Amygdala (tissue), 56 donors: ENCODE measurements at regions not wholly inside any gene's neighbourhood (a gene's known extent, or its start where the extent isn't known, plus 50 kb on each side); places are given as distances from the start of the nearest gene placed in this dataset.

Experiments
- DNase-seq, 56 donors: peaks; one replicate each; lab custom pipeline; 2025; lab: John Stamatoyannopoulos, UW

DNA sequence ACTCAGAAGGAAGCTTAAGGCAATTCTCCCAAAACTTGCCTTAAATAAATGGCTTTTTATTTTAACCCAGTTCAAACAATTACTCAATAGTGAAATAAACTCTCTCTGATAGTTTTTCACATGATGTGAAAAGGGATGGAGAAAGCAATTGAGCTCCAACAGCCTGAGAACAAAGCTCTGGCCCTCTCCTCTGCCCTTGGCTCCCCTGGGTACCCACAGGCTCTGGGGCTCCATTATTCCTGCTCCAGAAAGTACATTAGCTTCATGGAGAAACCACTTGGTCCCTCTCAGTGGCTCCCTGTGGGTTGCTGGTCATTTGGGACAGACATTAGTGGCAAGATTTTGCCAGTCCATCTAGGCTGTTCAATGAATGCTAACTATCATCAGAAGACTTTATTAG is 242.8 kb downstream of the ATP23 start:
- no peak for DNase-seq

DNA sequence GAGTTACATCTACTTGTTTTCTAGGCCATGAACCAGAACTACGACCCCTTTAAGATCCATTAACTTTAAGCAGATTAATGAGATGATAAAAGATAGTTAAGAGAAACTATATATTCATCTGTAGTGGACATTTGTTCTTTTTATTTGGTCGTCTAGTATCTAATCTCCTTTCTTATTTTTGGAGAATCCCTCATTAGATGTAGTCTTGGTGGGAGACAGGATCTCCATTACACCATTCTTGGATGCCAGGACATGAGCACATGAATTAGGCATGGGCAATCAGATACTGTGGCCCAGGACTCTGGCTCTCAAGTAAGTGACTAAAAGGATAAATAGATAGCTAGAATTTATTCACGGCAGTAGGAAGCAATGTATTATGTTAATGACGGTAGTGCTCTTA is 245.0 kb downstream of the ATP23 start:
- no peak for DNase-seq

GRCh38 chr12:58186914-58187313 is 245.5 kb downstream of the ATP23 start:
- no peak for DNase-seq

- DNase-seq: no peak
Observed at GRCh38 chr12:58189030-58189429, 247.7 kb downstream of the ATP23 start.

DNA sequence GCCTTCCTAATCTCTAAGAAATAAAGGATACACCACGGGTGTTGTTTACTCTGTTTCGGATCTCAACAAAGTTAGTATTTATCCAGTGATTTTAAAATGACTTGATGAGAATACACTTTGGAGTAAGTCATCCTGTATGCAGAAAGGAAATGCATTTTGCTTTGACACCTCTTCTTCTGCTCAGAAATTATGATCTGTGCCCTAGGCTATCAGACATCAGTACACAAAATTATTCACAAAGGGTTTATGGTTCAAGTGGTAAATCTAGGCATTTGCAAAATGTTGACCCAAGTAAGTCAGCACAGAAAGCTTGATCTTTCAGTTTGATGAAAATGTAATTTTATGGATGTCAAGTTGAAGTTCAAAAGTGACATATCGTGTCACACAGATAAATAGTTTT is 248.5 kb downstream of the ATP23 start:
- DNase-seq: no peak

DNA sequence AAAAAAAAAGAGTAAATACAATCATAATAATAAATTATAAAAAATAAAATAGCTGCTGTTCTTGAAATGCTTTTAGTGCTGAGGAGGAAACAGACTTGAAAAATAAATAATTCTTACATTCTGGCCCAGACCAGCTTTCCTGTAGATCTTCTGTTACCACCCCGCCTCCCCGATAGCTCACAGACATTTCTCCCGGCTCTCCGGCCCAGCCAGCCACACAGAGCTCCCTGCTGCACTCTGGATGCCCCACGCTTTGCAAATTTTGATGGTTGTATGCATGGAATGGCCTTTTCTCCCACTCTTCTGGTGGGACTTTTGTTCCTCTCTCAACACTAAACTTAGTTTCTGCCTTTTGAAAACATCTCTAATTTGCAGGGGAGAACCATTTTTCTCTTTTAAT is 249.3 kb downstream of the ATP23 start:
- DNase-seq: no peak

GRCh38 chr12:58196971-58197370 is 255.6 kb downstream of the ATP23 start:
- no peak for DNase-seq

DNA sequence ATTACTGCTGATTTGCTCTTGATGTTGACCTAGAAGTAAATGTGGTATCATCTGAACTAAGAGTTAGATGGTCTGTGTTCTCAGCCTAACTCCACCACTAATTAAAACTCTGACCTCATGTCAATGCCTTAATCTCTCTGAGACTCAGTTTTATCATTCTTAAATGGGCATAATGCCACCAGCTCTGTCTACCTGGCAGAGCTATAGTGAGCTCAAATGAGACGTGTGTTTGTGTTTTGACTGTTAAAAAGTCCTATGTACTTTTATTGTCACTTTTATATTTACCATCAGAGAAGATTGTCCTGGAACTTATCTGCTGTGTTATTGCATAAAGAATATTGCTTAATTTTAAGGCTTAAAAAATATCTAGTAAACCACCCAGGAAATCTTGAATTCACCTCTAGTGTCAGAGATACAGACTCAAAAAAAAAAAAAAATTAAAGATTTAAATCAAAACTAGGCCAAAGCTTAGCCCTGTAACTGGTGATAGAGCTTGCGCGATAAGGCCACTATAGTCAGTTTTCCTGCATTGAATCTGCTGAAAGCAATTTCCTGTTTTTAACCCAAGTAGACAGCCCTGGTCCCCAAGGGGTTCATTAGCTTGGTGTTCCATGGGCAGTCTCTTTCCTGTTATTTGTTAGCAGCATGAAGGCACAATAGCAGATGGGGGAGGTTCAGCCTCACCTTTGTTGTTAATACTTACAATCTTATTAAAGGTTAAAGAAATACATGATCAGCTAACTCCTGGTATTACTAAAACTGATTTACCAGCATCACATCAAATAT is 261.8 kb downstream of the ATP23 start:
- no peak for DNase-seq

GRCh38 chr12:58204071-58204470 is 262.7 kb downstream of the ATP23 start:
- no peak for DNase-seq

DNA sequence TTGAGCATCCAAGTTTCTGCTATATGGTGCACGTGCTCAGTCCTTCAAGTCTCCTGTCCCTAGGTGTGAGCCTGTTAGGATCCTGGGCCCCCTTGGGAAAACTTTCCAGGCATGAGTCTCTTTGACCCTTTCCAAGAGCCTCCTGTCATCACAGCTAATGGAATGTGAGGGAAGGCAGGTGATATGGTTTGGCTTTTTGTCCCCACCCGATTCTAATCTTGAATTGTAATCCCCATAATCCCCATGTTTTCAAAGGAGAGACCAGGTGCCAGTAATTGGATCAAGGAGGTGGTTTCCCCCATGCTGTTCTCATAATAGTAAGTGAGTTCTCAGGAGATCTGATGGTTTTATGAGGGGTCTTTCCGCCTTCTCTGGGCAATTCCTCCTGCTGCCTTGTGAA is 265.5 kb downstream of the ATP23 start:
- DNase-seq: no peak

DNA sequence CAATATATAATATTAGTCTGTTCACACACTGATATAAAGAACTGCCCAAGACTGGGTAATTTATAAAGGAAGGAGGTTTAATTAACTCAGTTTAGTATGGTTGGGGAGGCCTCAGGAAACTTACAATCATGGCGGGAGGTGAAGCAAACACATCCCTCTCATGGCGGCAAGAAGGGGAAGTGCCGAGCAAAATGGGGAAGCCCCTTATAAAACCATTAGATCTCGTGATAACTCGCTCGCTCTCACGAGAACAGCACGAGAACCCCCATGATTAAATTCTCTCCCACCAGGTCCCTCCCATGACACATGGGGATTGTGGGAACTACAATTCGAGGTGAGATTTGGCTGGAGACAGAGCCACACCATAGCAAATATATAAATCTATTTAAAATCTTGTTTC is 269.8 kb downstream of the ATP23 start:
- DNase-seq: no peak

DNA sequence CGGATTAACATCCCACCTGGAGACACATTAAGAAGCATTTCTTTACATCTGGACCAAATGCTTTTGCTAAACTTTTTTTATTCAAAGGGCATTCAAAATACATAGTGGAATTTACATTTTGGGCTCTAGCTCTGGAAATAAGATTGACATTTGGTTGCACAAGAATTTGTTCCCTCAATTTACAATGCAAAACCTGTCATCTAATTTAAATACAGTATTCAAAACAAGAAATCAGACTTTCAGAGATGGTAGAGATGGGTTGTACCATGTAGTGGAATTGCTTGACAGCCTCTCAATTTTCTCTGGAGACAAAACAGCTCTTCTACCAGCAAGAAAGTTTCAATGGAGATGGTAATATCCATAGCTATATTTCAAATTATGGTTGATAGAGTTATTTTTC is 275.8 kb downstream of the ATP23 start:
- no peak for DNase-seq

DNA sequence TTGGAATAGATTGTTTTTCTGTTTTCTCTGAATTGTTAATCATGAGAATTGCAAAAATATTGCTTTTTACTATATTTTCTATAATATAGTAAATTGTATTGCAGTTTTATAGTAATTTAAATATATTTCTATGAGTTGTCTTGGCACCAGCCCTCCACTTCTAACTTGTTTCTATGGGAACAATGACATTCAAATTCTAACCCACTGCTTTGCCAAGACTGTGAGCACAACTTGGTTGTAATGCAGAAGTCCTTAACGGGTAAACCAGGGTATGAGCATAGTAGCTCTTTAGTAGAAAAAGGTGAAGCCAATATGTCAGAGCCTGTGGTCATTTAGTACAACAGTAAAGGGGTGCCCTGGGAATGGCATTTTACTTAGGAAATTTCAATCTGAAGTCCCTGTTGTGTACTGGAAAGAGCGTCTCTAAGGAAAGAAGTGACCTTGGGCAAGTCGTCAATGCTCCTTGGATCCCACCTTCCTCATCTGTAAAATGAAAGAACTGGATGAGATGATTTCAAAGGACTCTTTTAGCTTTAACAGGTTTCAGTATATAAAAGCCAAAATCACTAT is 283.3 kb downstream of the ATP23 start:
- no peak for DNase-seq

DNA sequence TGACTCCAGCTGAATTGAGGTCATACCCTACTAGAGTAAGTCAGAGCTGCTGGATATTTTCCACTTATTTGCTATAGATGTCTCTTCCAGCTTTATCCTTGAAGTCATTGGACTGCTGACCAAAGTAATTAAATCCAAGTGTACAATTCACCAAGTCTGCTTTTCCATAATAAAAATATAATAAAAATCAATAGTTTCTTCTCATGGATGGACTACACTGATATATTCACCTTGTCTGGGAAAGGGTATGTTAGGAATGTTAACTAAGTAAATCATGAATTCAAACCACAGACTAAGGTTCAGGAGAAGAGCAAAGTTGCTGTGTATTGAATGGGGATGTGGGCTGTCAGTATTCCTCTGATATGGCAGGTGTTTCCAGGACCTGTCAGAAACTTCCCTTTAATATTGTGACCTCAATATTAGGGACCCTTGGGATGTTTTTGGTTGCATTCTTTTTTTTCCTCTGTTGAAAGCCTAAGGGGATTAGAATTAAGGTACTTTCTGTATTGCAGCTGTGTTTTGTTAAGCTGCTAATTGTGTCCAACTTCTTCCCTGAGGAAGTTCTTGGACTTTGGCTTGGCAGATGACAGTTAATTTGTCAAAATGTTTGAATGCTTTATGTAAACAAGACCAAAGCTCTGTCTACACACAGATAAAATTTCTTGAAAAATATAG is 284.0 kb downstream of the ATP23 start:
- no peak for DNase-seq

DNA sequence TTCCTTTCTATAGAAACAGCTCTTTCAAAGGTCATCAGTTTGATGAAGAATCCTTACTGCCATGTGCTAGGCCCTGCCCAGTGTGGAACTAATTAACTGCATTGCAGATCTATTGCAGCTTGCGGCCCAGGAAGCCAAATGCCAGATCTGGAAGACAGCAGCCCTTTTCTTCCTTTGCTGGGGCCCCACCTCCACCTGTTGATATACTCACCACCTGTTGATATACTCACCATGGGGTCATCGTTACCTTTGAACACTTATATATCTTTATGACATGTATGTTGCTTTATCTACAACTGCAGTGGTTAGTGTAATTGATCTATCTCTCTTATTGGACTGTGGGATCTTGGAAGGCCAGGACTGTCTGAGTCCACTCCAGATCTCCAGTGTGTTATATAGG is 292.5 kb downstream of the ATP23 start:
- DNase-seq: no peak

DNA sequence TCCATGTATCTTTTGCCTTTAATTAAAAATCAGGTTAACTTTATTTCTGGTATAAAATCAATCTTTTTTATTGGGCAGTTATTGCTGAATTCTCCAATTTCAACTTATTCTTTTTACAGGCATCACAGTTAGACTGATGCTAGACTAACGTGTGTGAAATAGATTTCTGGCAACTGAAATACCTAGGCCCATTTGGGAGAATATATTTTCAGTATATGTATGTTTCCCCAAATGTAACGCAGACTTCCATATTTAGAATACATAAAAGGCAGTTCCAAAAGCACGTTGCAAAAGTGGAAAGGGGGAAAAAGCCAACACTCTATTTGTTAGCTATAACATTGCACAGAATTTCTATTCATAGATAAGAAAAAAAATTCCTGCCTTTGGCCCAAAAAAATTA is 297.0 kb downstream of the ATP23 start:
- no peak for DNase-seq

- DNase-seq: no peak
Observed at GRCh38 chr12:58241099-58241498, 299.7 kb downstream of the ATP23 start.

DNA sequence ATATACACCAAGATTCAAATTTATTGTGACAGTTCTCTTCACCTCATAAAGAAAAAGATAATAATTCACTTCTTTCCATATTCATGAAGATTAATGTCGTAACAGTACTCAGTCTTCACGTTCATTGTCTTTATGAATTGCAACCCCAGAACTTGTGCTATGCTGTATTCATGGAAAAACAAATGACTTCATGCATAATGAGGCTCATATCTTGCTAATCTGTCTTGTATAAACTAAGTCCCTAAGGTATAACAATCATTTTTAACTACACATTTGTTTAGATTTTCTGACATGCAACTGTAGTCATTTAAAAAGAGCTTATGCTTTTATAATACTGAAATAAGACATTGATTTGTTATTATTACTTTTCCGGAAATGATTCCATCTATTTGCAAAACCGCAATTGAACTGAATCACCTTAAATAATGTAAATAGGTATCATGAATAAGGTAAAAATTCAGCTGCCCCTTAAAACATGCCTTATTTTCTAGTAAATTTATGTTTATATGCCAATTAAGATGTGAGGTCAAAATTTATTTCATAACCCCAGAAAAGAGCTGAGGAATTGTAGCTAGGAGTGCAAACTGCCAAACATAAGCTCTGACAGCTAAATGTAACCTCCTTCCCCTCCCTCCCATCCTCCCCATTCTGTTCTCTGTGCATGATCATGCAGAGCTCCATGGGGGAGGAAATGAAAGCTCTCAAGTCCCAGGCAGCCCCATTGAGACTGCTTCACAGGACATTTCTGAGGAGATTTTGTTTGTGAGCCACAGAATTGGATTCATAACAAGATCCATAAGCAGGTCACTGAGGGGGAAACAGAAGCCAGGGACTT is 301.6 kb downstream of the ATP23 start:
- no peak for DNase-seq

- no peak for DNase-seq
Observed at GRCh38 chr12:58247633-58248032, 306.3 kb downstream of the ATP23 start.

DNA sequence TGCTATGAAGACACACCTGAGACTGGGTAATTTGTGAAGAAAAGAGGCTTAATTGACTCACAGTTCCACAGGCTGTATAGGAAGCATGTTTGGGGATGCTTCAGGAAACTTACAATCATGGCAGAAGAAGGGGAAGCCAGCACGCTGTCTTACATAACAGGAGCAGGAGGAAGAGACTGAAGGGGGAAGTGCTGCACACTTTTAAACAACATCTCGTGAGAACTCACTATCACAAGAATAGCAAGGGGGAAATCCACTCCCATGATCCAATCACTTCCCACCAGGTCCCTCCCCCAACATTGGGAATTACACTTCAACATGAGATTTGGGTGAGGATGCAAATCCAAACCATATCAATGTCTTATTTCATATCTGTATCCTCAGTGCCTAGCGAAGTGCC is 307.2 kb downstream of the ATP23 start:
- DNase-seq: no peak

- no peak for DNase-seq
Observed at GRCh38 chr12:58249610-58250009, 308.2 kb downstream of the ATP23 start.
